Superior temporal gyrus (tissue), 1 donor: ENCODE measurements at regions not wholly inside any gene's neighbourhood (a gene's known extent, or its start where the extent isn't known, plus 50 kb on each side); places are given as distances from the start of the nearest gene placed in this dataset.

ENCODE experiments used
- DNase-seq: peaks from one replicate; pipeline ENCODE4 v3.0.0-alpha.2; 2016; ENCODE audit errors: extremely low spot score

GRCh38 chr13:34620074-34620850 is 321.8 kb upstream of the NBEA start:
- DNase-seq, result no peak

GRCh38 chr13:34620862-34621261 is 321.2 kb upstream of the NBEA start:
- no peak for DNase-seq

GRCh38 chr13:34623331-34623730 is 318.7 kb upstream of the NBEA start:
- no peak for DNase-seq

- DNase-seq, result no peak
Observed at GRCh38 chr13:34627509-34628208, 314.4 kb upstream of the NBEA start.

GRCh38 chr13:34628209-34628682 is 313.8 kb upstream of the NBEA start:
- DNase-seq, result no peak

GRCh38 chr13:34634448-34634847 is 307.6 kb upstream of the NBEA start:
- no peak for DNase-seq

GRCh38 chr13:34637138-34637537 is 304.9 kb upstream of the NBEA start:
- DNase-seq, result no peak

- DNase-seq, result no peak
Observed at GRCh38 chr13:34637636-34638035, 304.4 kb upstream of the NBEA start.

- DNase-seq, result no peak
Observed at GRCh38 chr13:34638897-34639296, 303.2 kb upstream of the NBEA start.

- no peak for DNase-seq
Observed at GRCh38 chr13:34640179-34640992, 301.7 kb upstream of the NBEA start.

- DNase-seq, result no peak
Observed at GRCh38 chr13:34640993-34641330, 301.1 kb upstream of the NBEA start.

- DNase-seq, result no peak
Observed at GRCh38 chr13:34647379-34648150, 294.5 kb upstream of the NBEA start.

- no peak for DNase-seq
Observed at GRCh38 chr13:34654203-34654602, 287.9 kb upstream of the NBEA start.

- no peak for DNase-seq
Observed at GRCh38 chr13:34654647-34655046, 287.4 kb upstream of the NBEA start.

- no peak for DNase-seq
Observed at GRCh38 chr13:34655554-34655953, 286.5 kb upstream of the NBEA start.

GRCh38 chr13:34657716-34658115 is 284.4 kb upstream of the NBEA start:
- DNase-seq, result no peak

GRCh38 chr13:34667286-34668218 is 274.5 kb upstream of the NBEA start:
- DNase-seq, result peak; percentile 22

- DNase-seq, result peak; percentile 73
Observed at GRCh38 chr13:34671137-34671536, 270.9 kb upstream of the NBEA start.

GRCh38 chr13:34672631-34673030 is 269.4 kb upstream of the NBEA start:
- no peak for DNase-seq

- no peak for DNase-seq
Observed at GRCh38 chr13:34675626-34676025, 266.4 kb upstream of the NBEA start.

- DNase-seq, result no peak
Observed at GRCh38 chr13:34678154-34678553, 263.9 kb upstream of the NBEA start.
